ENCODE measurements at regions not wholly inside any gene's neighbourhood (a gene's known extent, or its start where the extent isn't known, plus 50 kb on each side); places are given as distances from the start of the nearest gene placed in this dataset.

DNA sequence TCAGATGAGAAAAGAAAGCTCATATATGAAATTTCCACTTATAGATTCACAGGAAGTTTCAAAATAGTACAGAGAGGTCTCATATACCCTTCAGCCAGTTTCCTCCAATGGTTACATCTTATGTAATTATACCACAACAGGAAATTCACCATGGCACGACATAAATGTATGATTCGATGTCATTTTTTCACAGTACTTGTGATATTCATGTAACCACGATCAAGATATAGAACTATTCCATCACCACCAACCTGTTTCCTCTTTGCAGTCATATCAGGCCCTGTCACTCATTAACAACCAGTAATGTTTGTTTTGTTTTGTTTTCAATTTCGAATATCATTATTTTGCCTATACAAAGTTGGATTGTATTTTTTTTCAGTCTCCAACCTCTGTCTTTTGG lies 314.3 kb upstream of the POU3F3 start:
- no peak overlapping the region for H3K27ac ChIP-seq
- no peak for TF ChIP-seq CTCF (IDR thresholded peaks at IDR 0.05)
- no peaks in the 10 kb centered on the region for H3K9me3 ChIP-seq
- no peak for ATAC-seq
- intact Hi-C loops (cut with DNase I) = no loop called here
- no peak overlapping the region for H3K4me3 ChIP-seq
- no peaks in the 10 kb centered on the region for H3K36me3 ChIP-seq
- no peaks in the 10 kb centered on the region for H3K27me3 ChIP-seq (ENCODE audit: low read depth)
- no peaks in the 10 kb centered on the region for H3K4me1 ChIP-seq
- DNase-seq = no peak

GRCh38 chr2:104545055-104545454 lies 308.9 kb upstream of the POU3F3 start:
- no peak overlapping the region for H3K27ac ChIP-seq
- H3K4me3 ChIP-seq = no peak overlapping the region
- no peak for TF ChIP-seq CTCF (IDR thresholded peaks at IDR 0.05)
- DNase-seq = no peak
- intact Hi-C loops (cut with DNase I) = no loop called here
- no peaks in the 10 kb centered on the region for H3K9me3 ChIP-seq
- H3K4me1 ChIP-seq = no peaks in the 10 kb centered on the region
- H3K36me3 ChIP-seq = no peaks in the 10 kb centered on the region
- no peaks in the 10 kb centered on the region for H3K27me3 ChIP-seq (ENCODE audit: low read depth)
- ATAC-seq = no peak

GRCh38 chr2:104546537-104546936 lies 307.4 kb upstream of the POU3F3 start:
- no peak overlapping the region for H3K4me3 ChIP-seq
- H3K4me1 ChIP-seq = no peaks in the 10 kb centered on the region
- intact Hi-C loops (cut with DNase I) = no loop called here
- no peaks in the 10 kb centered on the region for H3K36me3 ChIP-seq
- ATAC-seq = no peak
- no peak overlapping the region for H3K27ac ChIP-seq
- H3K9me3 ChIP-seq = no peaks in the 10 kb centered on the region
- H3K27me3 ChIP-seq (ENCODE audit: low read depth) = no peaks in the 10 kb centered on the region
- no peak for DNase-seq
- no peak for TF ChIP-seq CTCF (IDR thresholded peaks at IDR 0.05)

- ATAC-seq = no peak
- no peak for TF ChIP-seq CTCF (IDR thresholded peaks at IDR 0.05)
Observed at GRCh38 chr2:104547221-104547620, 306.7 kb upstream of the POU3F3 start.

GRCh38 chr2:104561251-104561650 lies 292.7 kb upstream of the POU3F3 start:
- Histone ChIP-seq H3K27ac (no peak overlapping the region), H3K4me3 (no peak overlapping the region), H3K9me3 (no peaks in the 10 kb centered on the region), H3K36me3 (no peaks in the 10 kb centered on the region), H3K4me1 (no peaks in the 10 kb centered on the region), H3K27me3 (ENCODE audit: low read depth) (no peaks in the 10 kb centered on the region)
- intact Hi-C loops (cut with DNase I) = no loop called here
- no peak for TF ChIP-seq CTCF (IDR thresholded peaks at IDR 0.05)
- ATAC-seq (no peak), DNase-seq (no peak)

More at GRCh38 chr2:104547221-104547620, 306.7 kb upstream of the POU3F3 start:
- H3K27me3 ChIP-seq (ENCODE audit: low read depth) = no peaks in the 10 kb centered on the region
- no peak for DNase-seq
- H3K9me3 ChIP-seq = no peaks in the 10 kb centered on the region
- intact Hi-C loops (cut with DNase I) = no loop called here
- H3K4me1 ChIP-seq = no peaks in the 10 kb centered on the region
- no peak overlapping the region for H3K27ac ChIP-seq
- no peak overlapping the region for H3K4me3 ChIP-seq
- no peaks in the 10 kb centered on the region for H3K36me3 ChIP-seq

GRCh38 chr2:104562537-104562936 lies 291.4 kb upstream of the POU3F3 start:
- TF ChIP-seq CTCF (IDR thresholded peaks at IDR 0.05) = no peak
- Histone ChIP-seq H3K36me3 (no peaks in the 10 kb centered on the region), H3K27me3 (ENCODE audit: low read depth) (no peaks in the 10 kb centered on the region), H3K4me3 (no peak overlapping the region), H3K9me3 (no peaks in the 10 kb centered on the region), H3K4me1 (no peaks in the 10 kb centered on the region), H3K27ac (no peak overlapping the region)
- DNase-seq = no peak
- no peak for ATAC-seq
- intact Hi-C loops (cut with DNase I) = no loop called here
